Limb (tissue), 2 donors: ENCODE measurements at regions not wholly inside any gene's neighbourhood (a gene's known extent, or its start where the extent isn't known, plus 50 kb on each side); places are given as distances from the start of the nearest gene placed in this dataset.
"Not testable (repeated sequence)": the region's sequence is repeated elsewhere in the genome, so short reads cannot be mapped to it uniquely, and the experiment has no call there.

ENCODE experiments used
- DNase-seq, 2 donors: peaks; one replicate each; pipeline ENCODE4 v3.0.0-alpha.2; 2016; ENCODE audit errors: extremely low spot score in 2 of 2

DNA sequence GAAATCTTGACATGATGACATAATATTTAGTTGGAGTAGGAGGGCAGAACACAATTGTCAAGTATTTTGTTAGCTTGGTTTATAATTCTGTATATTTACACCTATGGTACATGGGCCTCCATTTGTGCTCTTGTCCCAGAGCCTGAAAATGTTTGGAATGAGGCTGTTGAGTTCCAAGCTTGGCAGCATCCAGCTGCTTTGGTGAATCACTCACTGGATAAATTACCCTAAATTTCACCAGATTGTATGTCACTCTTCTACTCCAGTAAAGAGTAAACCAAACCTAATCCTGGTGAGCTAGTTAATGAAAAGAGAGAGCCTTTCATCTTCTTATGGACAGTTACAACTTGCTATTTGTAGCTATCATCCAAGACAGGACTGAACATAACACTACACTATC, 928.7 kb downstream of the DIPK2A start:
- no peak for DNase-seq

DNA sequence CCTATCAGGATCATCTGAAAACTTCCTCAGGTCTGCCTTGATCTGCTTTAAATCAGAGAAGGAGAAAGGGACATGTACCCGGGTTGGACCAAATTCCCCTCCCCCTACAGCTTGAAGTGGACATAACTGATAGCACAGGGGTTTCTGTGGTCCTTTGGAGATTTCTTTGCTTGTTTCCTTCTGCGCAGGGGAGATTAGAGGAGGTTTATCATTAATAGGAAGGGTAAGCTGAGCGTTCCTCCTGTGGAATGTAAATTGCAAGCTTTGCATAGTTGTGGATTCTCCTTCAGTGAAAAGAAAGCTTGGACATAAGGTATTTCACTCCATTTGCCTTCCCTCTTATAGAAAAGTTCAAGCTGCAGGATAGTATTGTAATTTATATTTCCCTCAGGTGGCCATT, 936.0 kb downstream of the DIPK2A start:
- DNase-seq = not testable (repeated sequence)

GRCh38 chr3:144912968-144913367, 941.3 kb downstream of the DIPK2A start:
- no peak for DNase-seq

DNA sequence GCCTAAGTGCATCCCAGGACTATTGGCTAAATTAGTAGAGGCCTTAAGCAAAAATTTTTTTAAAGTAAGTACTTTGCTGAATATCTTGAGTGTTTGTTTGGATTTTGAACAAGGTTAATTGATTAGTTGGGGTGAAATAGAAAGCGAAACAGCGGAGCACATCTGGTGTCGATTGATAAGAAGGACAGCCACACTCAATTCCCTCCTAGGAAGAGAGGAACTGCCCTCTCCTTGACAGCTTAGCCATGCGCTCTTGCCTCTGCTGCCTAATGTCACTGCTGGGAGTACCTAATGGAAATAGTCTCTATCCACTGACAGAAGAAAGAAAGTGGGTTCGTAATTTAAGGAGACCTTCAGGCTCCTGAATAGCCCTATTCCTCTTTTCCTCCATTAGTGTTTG, 943.6 kb downstream of the DIPK2A start:
- DNase-seq = no peak

GRCh38 chr3:144921710-144922109, 950.1 kb downstream of the DIPK2A start:
- DNase-seq = no peak

DNA sequence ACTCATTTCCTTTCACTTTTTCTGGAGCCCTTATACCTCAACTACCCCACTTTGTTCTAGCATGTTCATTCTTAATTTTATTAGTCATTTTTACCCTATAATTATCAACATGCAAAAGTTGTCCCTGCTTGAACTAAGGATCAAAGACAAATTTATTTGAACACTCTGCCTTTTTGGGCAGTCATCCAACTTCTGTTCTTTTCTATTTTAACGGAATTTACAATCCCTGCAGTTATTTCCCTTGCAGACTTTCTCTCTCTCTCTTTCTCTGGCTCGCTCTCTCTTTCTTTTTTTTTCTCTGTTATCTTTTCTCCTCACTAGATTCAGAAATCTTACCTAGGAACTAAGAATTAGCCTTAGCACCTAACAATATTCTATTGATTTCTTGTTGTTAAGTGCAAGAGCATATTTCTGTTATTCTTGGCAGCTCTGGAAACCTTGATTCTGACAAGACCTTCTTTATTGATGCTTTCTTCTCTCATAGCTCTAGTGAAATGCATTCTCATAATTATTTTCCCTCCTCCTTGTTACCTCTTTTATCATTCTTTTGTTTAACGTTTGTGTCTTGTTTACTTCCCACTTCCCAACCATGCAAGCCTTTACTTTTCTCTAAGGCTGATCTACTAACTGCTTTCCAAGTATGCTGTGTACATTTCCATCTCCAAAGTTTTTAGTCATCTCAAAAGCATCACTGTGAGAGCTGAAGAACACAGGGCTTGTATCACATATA, 951.6 kb downstream of the DIPK2A start:
- DNase-seq = peak in 1 of 2 donors; percentile 16

- DNase-seq = no peak
These were observed 958.8 kb downstream of the DIPK2A start for GRCh38 chr3:144930431-144930830.

DNA sequence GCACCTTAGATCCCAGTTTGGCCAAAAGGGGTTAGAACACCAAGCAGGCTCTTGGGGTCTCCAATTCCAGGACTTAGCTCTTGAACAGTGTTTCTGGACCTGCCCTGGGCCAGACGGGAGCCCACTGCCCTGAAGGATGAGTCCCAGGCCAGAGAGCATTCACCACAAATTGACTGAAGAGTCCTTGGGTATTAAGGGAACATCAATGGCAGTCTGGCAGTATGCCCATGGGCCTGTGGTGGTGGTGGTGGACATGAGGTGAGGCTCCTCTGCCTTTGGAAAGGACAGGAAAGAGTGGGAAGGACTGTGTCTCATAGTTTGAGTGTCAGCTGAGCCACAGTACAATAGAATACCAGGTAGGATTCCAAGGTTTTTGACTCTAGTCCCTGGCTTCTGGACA, 960.0 kb downstream of the DIPK2A start:
- DNase-seq = no peak

GRCh38 chr3:144942093-144942837, 970.6 kb downstream of the DIPK2A start:
- DNase-seq = no peak

DNA sequence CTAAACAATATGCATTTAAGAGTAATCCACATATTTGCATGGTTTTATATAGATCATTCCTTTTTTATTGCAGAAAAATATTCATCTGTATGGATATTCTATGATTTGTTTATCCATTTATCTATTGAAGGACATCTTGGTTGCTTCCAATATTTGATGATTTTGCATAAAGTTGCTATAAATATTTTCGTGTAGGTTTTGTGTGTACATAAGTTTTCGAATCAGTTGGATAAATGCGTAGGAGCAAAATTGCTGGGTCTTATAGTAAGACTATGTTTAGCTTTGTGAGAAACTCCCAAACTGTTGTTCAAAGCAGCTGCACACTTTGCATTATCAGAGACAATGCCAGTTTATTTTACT, 971.2 kb downstream of the DIPK2A start:
- DNase-seq = no peak

DNA sequence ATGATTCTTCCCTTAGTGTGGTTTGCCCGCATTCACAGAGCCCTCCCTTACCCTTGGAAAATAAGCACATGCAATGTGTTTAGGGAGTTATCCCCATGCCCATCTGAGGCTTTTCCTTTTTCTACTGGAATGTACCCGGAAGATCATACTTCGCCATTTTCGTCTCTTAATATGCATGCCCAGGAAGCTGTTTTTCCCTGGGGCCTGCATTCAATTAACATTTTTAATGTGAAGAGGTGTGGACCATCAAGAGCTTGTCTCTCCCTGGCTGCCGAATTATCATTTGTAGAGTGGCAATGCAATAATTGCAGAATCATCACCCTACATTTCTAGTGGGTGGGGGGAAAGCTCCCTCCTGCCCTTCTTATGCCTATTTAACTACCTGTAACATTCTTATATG, 976.3 kb downstream of the DIPK2A start:
- DNase-seq = no peak

DNA sequence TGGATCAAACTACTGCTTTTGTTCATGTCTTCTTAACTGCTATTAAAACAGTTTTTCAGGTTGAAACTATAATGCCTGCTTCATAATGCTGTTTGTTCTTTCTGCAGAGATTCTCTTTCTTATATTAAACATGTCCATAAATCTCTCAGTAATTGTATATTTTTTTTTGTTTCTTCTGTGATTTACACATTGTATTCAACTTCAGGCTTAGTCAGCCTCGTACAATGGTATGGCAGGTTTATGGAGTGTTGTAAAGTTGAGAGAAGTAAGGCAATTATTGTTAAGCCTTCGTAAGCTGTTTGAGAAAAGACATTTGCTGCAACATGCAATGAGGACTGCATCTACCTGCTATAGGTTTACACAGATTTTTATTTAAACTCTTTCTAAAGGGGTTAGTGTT, 977.1 kb downstream of the DIPK2A start:
- DNase-seq = no peak

DNA sequence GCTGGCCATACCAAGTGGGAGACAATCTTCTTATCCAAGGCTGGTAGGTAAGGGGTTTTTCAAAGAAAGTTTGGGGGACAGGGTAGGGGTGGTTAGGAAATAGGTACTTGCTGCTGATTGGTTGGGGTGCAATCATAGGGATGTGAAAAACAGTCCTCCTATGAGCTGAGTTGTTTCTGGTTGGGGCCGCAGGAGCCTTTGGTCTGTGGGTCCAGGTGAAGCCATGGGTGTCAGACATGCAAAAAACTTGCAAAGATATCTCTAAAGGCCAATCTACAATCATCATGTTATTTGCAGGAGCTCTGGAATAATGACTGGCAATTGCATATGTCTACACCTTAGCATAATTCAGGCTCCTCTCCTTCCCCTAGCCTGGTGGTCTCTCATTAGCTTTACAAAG, 982.3 kb downstream of the DIPK2A start:
- DNase-seq = no peak

DNA sequence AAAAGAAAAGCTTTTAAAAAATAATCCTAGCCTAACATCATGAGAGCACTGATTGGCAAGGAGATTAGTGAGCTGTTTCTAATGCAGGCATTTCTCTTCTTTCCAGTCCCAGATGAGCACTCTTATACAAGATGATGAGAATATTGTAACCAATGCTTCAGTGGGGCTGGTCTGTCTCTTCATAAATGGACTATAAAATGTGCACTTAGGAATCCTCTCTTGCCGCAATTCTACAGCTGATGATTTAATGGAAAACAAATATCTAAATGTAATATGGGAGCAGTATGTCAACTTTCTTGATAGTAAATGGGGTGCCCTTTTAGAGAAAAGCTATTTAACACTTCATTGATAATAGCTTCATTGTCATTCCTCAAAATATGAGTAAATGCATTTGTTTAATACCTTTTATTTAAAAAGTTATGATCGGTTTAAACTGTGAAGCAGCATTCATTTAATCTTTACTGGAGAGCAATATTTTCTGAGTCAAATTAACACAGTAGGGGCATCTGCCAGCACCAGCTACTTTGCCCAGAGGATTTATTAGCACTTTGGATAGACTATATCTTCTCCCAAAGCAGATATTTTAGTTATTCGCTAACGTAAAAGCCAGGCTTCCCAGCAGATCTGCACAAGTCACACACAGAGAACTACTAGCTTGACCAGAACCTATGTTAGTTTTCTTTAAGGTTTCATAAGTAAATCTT, 985.9 kb downstream of the DIPK2A start:
- DNase-seq = no peak

DNA sequence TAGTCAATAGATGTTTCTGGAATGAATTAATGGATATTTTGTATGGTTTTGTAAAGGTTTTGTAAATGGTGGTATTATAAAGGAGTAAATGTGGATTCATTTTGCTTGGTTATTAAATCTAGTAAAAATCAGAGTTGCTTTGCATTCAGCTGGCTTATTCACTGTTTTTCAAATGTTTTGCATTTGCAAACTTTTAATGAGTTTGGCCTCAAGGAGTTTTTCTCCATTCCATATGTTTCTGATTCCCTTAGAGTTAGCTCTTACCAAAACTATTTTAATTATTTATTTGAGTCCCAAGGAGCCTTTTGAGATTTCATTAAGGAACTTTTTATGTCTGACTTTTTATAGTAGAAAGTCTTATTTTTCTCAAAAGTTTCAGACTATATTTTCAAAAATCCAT, 992.2 kb downstream of the DIPK2A start:
- peak in 1 of 2 donors; percentile 15 for DNase-seq

DNA sequence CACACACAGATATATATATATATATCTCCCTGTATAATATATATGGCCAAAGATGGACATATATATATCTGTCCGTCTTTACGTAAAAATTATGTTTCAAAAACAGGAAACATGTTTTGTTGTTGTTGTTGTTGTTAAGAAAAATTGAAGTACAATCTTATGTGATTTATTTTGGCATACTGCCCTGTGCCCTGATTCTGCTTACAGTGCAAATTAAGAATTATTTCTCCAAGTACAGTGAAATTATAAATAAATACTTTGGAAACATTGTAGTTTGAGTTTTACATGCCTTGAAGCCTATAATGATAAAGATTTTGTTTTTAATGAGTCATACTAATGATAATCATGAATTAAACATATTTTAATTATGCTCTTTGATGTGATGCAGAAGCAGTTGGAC, 994.9 kb downstream of the DIPK2A start:
- no peak for DNase-seq

GRCh38 chr3:144968750-144969350, 997.2 kb downstream of the DIPK2A start:
- DNase-seq = no peak

DNA sequence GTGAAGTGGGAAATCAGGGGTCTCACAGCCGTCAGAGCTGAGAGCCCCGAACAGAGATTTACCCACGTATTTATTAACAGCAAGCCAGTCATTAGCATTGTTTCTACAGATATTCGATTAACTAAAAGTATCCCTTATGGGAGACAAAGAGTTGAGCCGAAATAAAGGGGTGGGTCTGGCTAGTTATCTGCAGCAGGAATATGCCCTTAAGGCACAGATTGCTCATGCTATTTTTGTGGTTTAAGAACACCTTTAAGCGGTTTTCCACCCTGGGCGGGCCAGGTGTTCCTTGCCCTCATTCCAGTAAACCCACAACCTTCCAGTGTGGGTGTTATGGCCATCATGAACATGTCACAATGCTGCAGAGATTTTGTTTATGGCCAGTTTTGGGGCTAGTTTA, 1012.9 kb downstream of the DIPK2A start:
- not testable (repeated sequence) for DNase-seq

DNA sequence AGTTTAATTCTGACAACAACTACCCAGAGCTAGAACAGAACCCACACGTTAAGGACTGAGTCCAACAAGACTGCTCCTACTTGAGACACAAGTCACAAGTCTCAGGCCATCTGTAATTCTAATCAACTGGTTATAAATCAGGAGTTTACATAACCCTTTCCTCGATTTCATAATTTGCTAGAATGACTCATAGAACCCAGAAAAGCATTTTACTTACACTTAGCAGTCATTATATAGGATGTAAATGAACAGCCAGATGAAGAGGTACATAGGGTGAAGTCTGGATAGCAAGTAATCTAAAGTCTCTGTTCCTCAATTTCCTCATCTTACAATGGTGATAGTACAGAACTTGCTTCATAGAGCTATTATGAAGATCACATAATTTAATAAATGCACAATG, 1018.2 kb downstream of the DIPK2A start:
- DNase-seq = no peak

GRCh38 chr3:144995856-144996255, 1024.2 kb downstream of the DIPK2A start:
- no peak for DNase-seq

DNA sequence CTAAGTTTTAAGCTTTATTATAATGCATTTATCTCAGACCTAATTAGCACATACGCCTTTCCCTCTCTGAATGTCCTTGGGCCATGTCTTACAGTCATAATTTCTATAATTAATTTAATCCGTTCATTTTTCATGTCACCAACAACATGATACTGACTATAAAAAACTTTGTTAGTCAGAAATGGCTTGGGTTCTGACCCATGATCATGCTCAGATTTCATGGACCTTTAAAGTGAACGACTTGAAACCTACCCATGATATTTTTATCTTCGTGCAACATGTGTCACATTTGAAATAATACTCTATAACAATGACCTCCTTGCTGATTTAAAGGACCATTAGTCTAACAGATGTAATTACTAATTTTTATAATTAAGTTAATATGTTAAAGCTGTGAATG, 1033.8 kb downstream of the DIPK2A start:
- DNase-seq = no peak

- no peak for DNase-seq
These were observed 1034.6 kb downstream of the DIPK2A start for GRCh38 chr3:145006271-145006670.
